Loucy (cell line): ENCODE measurements at regions not wholly inside any gene's neighbourhood (a gene's known extent, or its start where the extent isn't known, plus 50 kb on each side); places are given as distances from the start of the nearest gene placed in this dataset.

Experiments
- H2AFZ ChIP-seq: fragments of 200-600 bp; sonication (generic); 2 replicates; pipeline ENCODE4 v1.6.0; 2016; ENCODE audit warnings: antibody characterized with exemption, mild to moderate bottlenecking, low read length, moderate library complexity
- H3F3A ChIP-seq: fragments of 200-600 bp; 2 replicates; pipeline ENCODE4 v1.6.0; 2016; ENCODE audit warnings: antibody characterized with exemption, low read depth, mild to moderate bottlenecking
- H3K27me3 ChIP-seq: fragments of 200-600 bp; sonication (generic); 2 replicates; pipeline ENCODE4 v1.6.1; 2014; ENCODE audit warnings: low read length, mild to moderate bottlenecking; ENCODE audit not compliant: insufficient read depth, poor library complexity, severe bottlenecking
- H3K36me3 ChIP-seq: fragments of 200-600 bp; sonication (generic); 2 replicates; pipeline ENCODE4 v1.6.1; 2016; ENCODE audit warnings: low read length; ENCODE audit not compliant: insufficient read depth
- H3K4me1 ChIP-seq: fragments of 200-600 bp; sonication (generic); 2 replicates; pipeline ENCODE4 v1.5.1; 2014; ENCODE audit warnings: low read length, mild to moderate bottlenecking; ENCODE audit not compliant: insufficient read depth, poor library complexity, severe bottlenecking
- H3K4me2 ChIP-seq: fragments of 200-600 bp; sonication (generic); 2 replicates; pipeline ENCODE4 v1.6.0; 2014; ENCODE audit warnings: antibody characterized with exemption, low read length, low read depth, mild to moderate bottlenecking; ENCODE audit not compliant: poor library complexity, severe bottlenecking
- H3K4me3 ChIP-seq: fragments of 200-600 bp; sonication (generic); 2 replicates; pipeline ENCODE4 v1.5.1; 2014; ENCODE audit warnings: low read length, mild to moderate bottlenecking, mixed read lengths; ENCODE audit not compliant: poor library complexity, severe bottlenecking
- H3K79me2 ChIP-seq: fragments of 200-600 bp; sonication (generic); 2 replicates; pipeline ENCODE4 v1.6.1; 2014; ENCODE audit warnings: low read length; ENCODE audit not compliant: insufficient read depth
- H3K9ac ChIP-seq: fragments of 200-600 bp; sonication (generic); 2 replicates; pipeline ENCODE4 v1.6.0; 2014; ENCODE audit warnings: mild to moderate bottlenecking, low read depth, low read length, moderate library complexity; ENCODE audit not compliant: poor library complexity, severe bottlenecking
- H3K9me2 ChIP-seq: fragments of 200-600 bp; sonication (generic); replicated peaks from 2 replicates; pipeline ENCODE4 v1.6.1; 2016; ENCODE audit warnings: low read depth, low read length, mixed read lengths
- H3K9me3 ChIP-seq: fragments of 200-600 bp; sonication (generic); 2 replicates; pipeline ENCODE4 v1.6.1; 2014; ENCODE audit warnings: mild to moderate bottlenecking, antibody characterized with exemption, low read length, low read depth; ENCODE audit not compliant: insufficient read depth
- H4K20me1 ChIP-seq: fragments of 200-600 bp; sonication (generic); 2 replicates; pipeline ENCODE4 v1.6.0; 2014; ENCODE audit warnings: antibody characterized with exemption, low read length, mild to moderate bottlenecking; ENCODE audit not compliant: insufficient read depth, poor library complexity, severe bottlenecking
- EZH2phosphoT487 ChIP-seq: fragments of 200-600 bp; IDR thresholded peaks from 2 replicates; pipeline ENCODE4 v1.6.1; 2018; ENCODE audit warnings: antibody characterized with exemption, mild to moderate bottlenecking, moderate library complexity, borderline replicate concordance
- TF ChIP-seq, protein P1 (sequence below): fragments of 200-600 bp; sonication (generic); conservative IDR thresholded peaks from 2 replicates; pipeline ENCODE4 v1.5.1; 2014; ENCODE audit warnings: mild to moderate bottlenecking, antibody characterized with exemption, low read length

DNA sequence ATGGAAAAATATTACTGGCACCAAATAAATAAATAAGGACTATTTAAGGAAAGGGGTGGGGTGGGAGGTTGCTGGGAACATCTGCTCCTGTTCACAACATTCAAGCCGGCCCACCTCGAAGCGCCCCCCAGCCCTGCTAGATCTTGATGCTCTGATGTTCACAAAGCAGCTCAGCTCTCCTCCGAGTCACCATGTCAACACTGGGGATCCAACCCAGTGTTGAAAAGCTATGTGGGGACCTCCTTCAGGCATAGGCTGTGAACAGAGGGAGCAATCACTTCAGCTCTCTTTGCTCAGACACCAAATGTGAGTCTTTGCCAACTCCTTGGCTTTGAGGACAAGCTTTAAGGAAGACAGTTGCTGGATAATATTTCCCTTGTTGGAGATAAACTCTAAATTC lies 176.8 kb upstream of the NT5E start:
- no peaks in the 10 kb centered on the region for H3K9me3 ChIP-seq
- no peak overlapping the region for H3K4me2 ChIP-seq
- H4K20me1 ChIP-seq, result no peaks in the 10 kb centered on the region
- no peak overlapping the region for H3K9ac ChIP-seq
- H2AFZ ChIP-seq, result no peak overlapping the region
- H3F3A ChIP-seq, result no peaks in the 10 kb centered on the region
- no peak overlapping the region for H3K4me3 ChIP-seq
- TF ChIP-seq, protein P1, sequence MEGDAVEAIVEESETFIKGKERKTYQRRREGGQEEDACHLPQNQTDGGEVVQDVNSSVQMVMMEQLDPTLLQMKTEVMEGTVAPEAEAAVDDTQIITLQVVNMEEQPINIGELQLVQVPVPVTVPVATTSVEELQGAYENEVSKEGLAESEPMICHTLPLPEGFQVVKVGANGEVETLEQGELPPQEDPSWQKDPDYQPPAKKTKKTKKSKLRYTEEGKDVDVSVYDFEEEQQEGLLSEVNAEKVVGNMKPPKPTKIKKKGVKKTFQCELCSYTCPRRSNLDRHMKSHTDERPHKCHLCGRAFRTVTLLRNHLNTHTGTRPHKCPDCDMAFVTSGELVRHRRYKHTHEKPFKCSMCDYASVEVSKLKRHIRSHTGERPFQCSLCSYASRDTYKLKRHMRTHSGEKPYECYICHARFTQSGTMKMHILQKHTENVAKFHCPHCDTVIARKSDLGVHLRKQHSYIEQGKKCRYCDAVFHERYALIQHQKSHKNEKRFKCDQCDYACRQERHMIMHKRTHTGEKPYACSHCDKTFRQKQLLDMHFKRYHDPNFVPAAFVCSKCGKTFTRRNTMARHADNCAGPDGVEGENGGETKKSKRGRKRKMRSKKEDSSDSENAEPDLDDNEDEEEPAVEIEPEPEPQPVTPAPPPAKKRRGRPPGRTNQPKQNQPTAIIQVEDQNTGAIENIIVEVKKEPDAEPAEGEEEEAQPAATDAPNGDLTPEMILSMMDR, result no peak
- no peak for TF ChIP-seq EZH2phosphoT487
- H3K4me1 ChIP-seq, result no peaks in the 10 kb centered on the region
- H3K27me3 ChIP-seq, result no peaks in the 10 kb centered on the region
- no peaks in the 10 kb centered on the region for H3K79me2 ChIP-seq
- no peaks in the 10 kb centered on the region for H3K9me2 ChIP-seq
- no peaks in the 10 kb centered on the region for H3K36me3 ChIP-seq

DNA sequence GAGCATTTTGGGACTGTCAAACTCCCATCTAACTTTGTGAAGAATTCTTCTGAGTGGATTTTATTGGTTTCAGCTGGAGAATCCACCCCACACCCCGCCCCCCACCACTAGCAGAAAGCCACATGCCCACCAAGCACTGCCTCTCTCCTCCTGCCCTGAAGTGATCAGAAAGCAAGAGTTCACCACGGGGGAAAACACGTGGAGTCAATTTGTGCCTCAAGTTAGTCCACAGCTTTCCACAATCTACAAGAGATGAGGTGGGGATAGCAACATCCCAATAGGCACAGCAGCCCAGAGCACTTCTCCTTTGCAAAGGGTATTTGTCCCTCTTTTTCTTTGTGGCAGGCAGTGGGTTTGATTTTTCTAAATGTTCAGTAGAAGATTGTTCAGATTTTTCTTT lies 177.3 kb upstream of the NT5E start:
- no peaks in the 10 kb centered on the region for H3F3A ChIP-seq
- H3K9me3 ChIP-seq, result no peaks in the 10 kb centered on the region
- H3K9ac ChIP-seq, result no peak overlapping the region
- H3K36me3 ChIP-seq, result no peaks in the 10 kb centered on the region
- no peak overlapping the region for H2AFZ ChIP-seq
- H3K79me2 ChIP-seq, result no peaks in the 10 kb centered on the region
- no peaks in the 10 kb centered on the region for H4K20me1 ChIP-seq
- no peak overlapping the region for H3K4me2 ChIP-seq
- no peaks in the 10 kb centered on the region for H3K27me3 ChIP-seq
- no peaks in the 10 kb centered on the region for H3K9me2 ChIP-seq
- TF ChIP-seq, protein P1, result no peak
- no peak for TF ChIP-seq EZH2phosphoT487
- no peaks in the 10 kb centered on the region for H3K4me1 ChIP-seq
- no peak overlapping the region for H3K4me3 ChIP-seq

DNA sequence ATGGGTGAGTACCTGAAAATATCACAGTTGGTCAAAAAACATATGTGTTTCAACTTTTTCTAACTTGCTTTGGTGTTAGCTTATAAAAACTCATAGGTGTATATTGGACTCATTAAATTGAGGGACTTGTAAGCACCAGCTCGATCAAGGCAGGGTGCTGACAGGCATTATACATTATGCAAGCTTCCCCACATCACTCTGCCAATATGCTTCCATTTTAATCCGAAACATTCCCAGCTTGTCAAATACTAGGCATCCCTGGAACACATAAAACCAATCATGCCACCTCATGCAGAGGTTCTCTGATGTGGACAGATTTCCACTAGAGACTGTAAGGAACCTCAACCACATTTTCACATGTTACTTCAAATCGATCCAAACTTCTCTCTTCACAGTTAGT lies 187.3 kb upstream of the NT5E start:
- TF ChIP-seq, protein P1, result no peak
- TF ChIP-seq EZH2phosphoT487, result no peak
- no peaks in the 10 kb centered on the region for H4K20me1 ChIP-seq
- H2AFZ ChIP-seq, result no peak overlapping the region
- H3K9ac ChIP-seq, result no peak overlapping the region
- H3K9me3 ChIP-seq, result no peaks in the 10 kb centered on the region
- H3K27me3 ChIP-seq, result no peaks in the 10 kb centered on the region
- H3K4me1 ChIP-seq, result no peaks in the 10 kb centered on the region
- no peaks in the 10 kb centered on the region for H3K36me3 ChIP-seq
- no peaks in the 10 kb centered on the region for H3K9me2 ChIP-seq
- no peaks in the 10 kb centered on the region for H3K79me2 ChIP-seq
- H3K4me2 ChIP-seq, result no peak overlapping the region
- no peaks in the 10 kb centered on the region for H3F3A ChIP-seq
- no peak overlapping the region for H3K4me3 ChIP-seq
